ENCODE measurements at regions not wholly inside any gene's neighbourhood (a gene's known extent, or its start where the extent isn't known, plus 50 kb on each side); places are given as distances from the start of the nearest gene placed in this dataset.

- no peak overlapping the region for H3K4me3 ChIP-seq (ENCODE audit: low read length)
- no peak for TF ChIP-seq CTCF (IDR thresholded peaks at IDR 0.05; ENCODE audit: insufficient read depth, low read depth, low read length, missing control alignments)
- DNase-seq (ENCODE audit: low read depth): no peak
Observed at GRCh38 chr4:57333684-57334083, 223.5 kb upstream of the IGFBP7 start.

- no peak overlapping the region for H3K4me3 ChIP-seq (ENCODE audit: low read length)
- DNase-seq (ENCODE audit: low read depth): no peak
- no peak for TF ChIP-seq CTCF (IDR thresholded peaks at IDR 0.05; ENCODE audit: insufficient read depth, low read depth, low read length, missing control alignments)
Observed at GRCh38 chr4:57331959-57332358, 221.8 kb upstream of the IGFBP7 start.

- no peak overlapping the region for H3K4me3 ChIP-seq (ENCODE audit: low read length)
- DNase-seq (ENCODE audit: low read depth): no peak
- TF ChIP-seq CTCF (IDR thresholded peaks at IDR 0.05; ENCODE audit: insufficient read depth, low read depth, low read length, missing control alignments): no peak
Observed at GRCh38 chr4:57329279-57329678, 219.1 kb upstream of the IGFBP7 start.

GRCh38 chr4:57324673-57325307 lies 214.6 kb upstream of the IGFBP7 start:
- TF ChIP-seq CTCF (IDR thresholded peaks at IDR 0.05; ENCODE audit: insufficient read depth, low read depth, low read length, missing control alignments): no peak
- no peak overlapping the region for H3K4me3 ChIP-seq (ENCODE audit: low read length)
- DNase-seq (ENCODE audit: low read depth): no peak

- no peak for TF ChIP-seq CTCF (IDR thresholded peaks at IDR 0.05; ENCODE audit: insufficient read depth, low read depth, low read length, missing control alignments)
Observed at GRCh38 chr4:57320849-57321248, 210.7 kb upstream of the IGFBP7 start.

GRCh38 chr4:57320217-57320616 lies 210.0 kb upstream of the IGFBP7 start:
- no peak for TF ChIP-seq CTCF (IDR thresholded peaks at IDR 0.05; ENCODE audit: insufficient read depth, low read depth, low read length, missing control alignments)
- DNase-seq (ENCODE audit: low read depth): no peak
- no peak overlapping the region for H3K4me3 ChIP-seq (ENCODE audit: low read length)

More at GRCh38 chr4:57320849-57321248, 210.7 kb upstream of the IGFBP7 start:
- no peak for DNase-seq (ENCODE audit: low read depth)
- no peak overlapping the region for H3K4me3 ChIP-seq (ENCODE audit: low read length)

- TF ChIP-seq CTCF (IDR thresholded peaks at IDR 0.05; ENCODE audit: insufficient read depth, low read depth, low read length, missing control alignments): no peak
- H3K4me3 ChIP-seq (ENCODE audit: low read length): no peak overlapping the region
Observed at GRCh38 chr4:57318703-57319102, 208.5 kb upstream of the IGFBP7 start.

More at GRCh38 chr4:57318703-57319102, 208.5 kb upstream of the IGFBP7 start:
- DNase-seq (ENCODE audit: low read depth): peak; percentile 71
